Brain microvascular endothelial cell (primary cell): ENCODE measurements at regions not wholly inside any gene's neighbourhood (a gene's known extent, or its start where the extent isn't known, plus 50 kb on each side); places are given as distances from the start of the nearest gene placed in this dataset.
"Not testable (repeated sequence)": the region's sequence is repeated elsewhere in the genome, so short reads cannot be mapped to it uniquely, and the experiment has no call there.

Source experiments
- DNase-seq: peaks from one replicate; pipeline ENCODE4 v3.0.0-alpha.2; 2020
- H3K27ac ChIP-seq: fragments of 250-450 bp; sonication (Bioruptor Pico); 2 replicates; pipeline ENCODE4 v1.5.1; 2020; ENCODE audit warnings: mild to moderate bottlenecking, moderate library complexity
- H3K27me3 ChIP-seq: fragments of 250-450 bp; sonication (Bioruptor Pico); replicated peaks from 2 replicates; pipeline ENCODE4 v1.5.1; 2020; ENCODE audit warnings: mild to moderate bottlenecking
- H3K36me3 ChIP-seq: fragments of 250-450 bp; sonication (Bioruptor Pico); replicated peaks from 2 replicates; pipeline ENCODE4 v1.5.1; 2020; ENCODE audit warnings: mild to moderate bottlenecking
- H3K4me3 ChIP-seq: 2 replicates; pipeline ENCODE4 v1.5.1; 2011; ENCODE audit warnings: low read depth, mild to moderate bottlenecking, control low read depth, low read length, moderate library complexity
- in situ Hi-C: cut with HindIII; loops from 2 replicates; pipeline ENCODE4 v1.10.0; 2017; ENCODE audit warnings: low sequenced_read_pairs, low pct_ligation_motif_present
- TF ChIP-seq, protein P1 (sequence below): IDR thresholded peaks from 2 replicates; pipeline ENCODE4 v1.5.1; 2011; ENCODE audit warnings: low read depth, mild to moderate bottlenecking, moderate library complexity, low read length, control low read depth, inconsistent platforms; ENCODE audit errors: missing control alignments

DNA sequence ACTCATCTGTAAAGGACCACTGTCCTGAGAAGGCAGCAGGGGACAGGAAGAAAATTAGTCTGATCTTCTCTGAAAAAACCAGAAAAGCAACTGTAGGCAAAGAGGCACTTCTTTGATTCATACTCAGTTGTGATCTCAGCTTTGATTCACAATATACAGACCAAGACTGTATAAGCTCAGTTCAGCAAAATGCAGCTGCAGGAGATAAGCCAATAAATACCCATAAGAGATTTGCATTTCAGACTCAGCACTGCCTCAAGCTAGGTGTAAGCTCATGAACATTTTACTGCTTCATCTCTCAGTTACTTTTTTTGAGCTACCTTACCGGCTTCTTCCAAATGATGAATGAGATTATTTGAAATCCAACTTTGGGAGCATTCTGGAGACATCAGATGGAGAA is 64.2 kb upstream of the LYZL1 start:
- DNase-seq = no peak
- no peaks in the 10 kb centered on the region for H3K27me3 ChIP-seq
- H3K36me3 ChIP-seq = no peaks in the 10 kb centered on the region
- H3K4me3 ChIP-seq = no peak overlapping the region
- in situ Hi-C loops = no loop called here
- TF ChIP-seq, protein P1, sequence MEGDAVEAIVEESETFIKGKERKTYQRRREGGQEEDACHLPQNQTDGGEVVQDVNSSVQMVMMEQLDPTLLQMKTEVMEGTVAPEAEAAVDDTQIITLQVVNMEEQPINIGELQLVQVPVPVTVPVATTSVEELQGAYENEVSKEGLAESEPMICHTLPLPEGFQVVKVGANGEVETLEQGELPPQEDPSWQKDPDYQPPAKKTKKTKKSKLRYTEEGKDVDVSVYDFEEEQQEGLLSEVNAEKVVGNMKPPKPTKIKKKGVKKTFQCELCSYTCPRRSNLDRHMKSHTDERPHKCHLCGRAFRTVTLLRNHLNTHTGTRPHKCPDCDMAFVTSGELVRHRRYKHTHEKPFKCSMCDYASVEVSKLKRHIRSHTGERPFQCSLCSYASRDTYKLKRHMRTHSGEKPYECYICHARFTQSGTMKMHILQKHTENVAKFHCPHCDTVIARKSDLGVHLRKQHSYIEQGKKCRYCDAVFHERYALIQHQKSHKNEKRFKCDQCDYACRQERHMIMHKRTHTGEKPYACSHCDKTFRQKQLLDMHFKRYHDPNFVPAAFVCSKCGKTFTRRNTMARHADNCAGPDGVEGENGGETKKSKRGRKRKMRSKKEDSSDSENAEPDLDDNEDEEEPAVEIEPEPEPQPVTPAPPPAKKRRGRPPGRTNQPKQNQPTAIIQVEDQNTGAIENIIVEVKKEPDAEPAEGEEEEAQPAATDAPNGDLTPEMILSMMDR = no peak
- H3K27ac ChIP-seq = no peak overlapping the region

DNA sequence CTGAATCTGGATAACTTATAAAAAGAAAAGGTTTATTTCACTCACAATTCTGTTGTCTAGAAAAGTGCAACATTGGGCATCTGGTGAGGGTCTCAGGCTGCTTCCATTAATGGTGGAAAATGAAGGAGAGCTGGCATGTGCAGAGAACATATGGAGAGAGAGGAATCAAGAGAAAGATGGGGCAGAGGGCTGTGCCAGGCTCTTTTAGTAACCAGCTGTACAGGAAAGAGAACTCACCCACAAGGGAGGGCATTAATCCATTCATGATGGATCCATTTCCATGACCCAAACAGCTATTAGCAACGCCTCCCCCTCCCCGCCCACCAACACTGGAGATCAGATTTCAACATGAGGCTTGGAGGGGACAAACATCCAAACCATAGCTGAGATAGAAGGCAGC is 61.7 kb upstream of the LYZL1 start:
- Histone ChIP-seq H3K4me3 (no peak overlapping the region), H3K36me3 (no peaks in the 10 kb centered on the region), H3K27ac (no peak overlapping the region), H3K27me3 (no peaks in the 10 kb centered on the region)
- in situ Hi-C loops = no loop called here
- TF ChIP-seq, protein P1 = no peak
- no peak for DNase-seq

DNA sequence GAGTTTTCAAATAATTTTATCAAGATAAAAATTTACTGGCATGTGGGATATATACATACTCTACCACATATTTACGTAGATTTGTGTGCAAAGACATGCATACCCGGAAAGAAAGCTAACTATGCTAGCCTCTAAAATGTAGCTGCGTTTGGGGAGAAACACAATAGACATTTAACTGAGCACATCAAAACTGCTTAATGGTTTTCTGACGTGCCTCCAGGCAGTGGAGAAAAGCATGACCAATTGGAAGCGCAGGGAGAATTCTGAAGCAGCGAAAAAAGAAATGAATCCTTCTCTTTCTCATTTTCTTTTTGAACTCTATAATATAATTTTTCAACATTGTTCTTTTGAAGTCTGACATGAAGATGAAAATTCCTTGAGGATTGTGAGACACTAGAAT is 60.3 kb upstream of the LYZL1 start:
- Histone ChIP-seq H3K27ac (no peak overlapping the region), H3K36me3 (no peaks in the 10 kb centered on the region), H3K27me3 (no peaks in the 10 kb centered on the region), H3K4me3 (no peak overlapping the region)
- in situ Hi-C loops = no loop called here
- DNase-seq = no peak
- TF ChIP-seq, protein P1 = no peak

DNA sequence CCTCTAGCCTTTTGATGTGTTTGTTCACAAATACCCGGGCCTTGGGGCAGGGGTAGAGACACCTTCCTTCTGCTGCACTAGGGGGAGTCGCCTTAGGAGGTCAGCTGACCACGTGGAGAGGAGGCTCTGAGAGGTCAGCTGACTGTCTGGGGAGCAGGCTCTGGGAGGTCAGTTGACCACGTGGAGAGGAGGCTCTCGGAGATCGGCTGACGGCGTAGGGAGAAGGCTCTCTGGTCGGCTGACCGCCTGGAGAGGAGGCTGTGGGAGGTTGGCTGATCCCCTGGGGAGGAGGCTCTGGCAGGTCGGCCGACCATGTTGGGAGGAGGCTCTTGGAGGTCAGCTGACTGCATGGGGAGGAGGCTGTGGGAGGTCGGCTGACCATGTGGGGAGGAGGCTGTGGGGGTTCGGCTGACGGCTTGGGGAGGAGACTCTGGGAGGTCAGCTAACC is 59.6 kb upstream of the LYZL1 start:
- no peak for DNase-seq

DNA sequence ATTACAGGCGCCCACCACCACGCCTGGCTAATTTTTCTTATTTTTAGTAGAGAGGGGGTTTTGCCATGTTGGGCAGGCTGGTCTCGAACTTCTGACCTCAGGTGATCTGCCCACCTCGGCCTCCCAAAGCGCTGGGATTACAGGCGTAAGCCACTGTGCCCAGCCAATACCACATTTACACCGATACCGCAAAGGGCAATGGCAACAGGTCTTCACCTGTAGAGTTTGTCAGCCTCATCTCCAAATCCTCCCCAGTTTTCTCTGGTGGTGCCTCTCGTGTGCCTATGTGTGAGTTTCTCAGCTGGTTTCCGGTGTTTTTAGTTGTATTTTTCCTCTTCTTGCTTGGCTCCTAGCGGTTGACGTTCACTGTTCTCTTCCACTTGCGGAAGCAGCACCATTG is 52.0 kb upstream of the LYZL1 start:
- H3K36me3 ChIP-seq, H3K27me3 ChIP-seq, DNase-seq, H3K27ac ChIP-seq, in situ Hi-C loops, H3K4me3 ChIP-seq: not testable (repeated sequence)

More for the DNA sequence above, 59.6 kb upstream of the LYZL1 start:
- Histone ChIP-seq H3K4me3 (no peak overlapping the region), H3K27me3 (no peaks in the 10 kb centered on the region), H3K36me3 (no peaks in the 10 kb centered on the region), H3K27ac (no peak overlapping the region)
- TF ChIP-seq, protein P1 = no peak
- in situ Hi-C loops = no loop called here

DNA sequence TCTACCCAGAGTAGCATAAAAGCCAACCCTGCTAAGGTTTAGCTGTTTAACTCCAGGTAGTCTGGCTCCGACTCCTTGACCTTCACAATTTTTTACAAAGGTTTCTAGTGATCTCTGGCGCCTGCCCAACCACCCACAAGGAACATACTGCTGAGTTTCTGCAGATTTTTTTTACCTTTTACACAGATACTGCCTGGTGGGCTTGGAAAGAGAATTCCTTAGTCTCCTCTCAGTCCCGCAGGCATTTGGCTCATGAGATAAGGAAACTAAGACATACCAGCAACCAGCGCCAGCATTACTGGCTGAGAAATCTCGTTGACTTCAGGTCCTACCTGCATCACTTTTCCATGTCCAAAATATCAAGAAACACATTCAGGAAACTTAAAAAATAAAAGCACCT is 51.1 kb upstream of the LYZL1 start:
- no peak overlapping the region for H3K27ac ChIP-seq
- no peaks in the 10 kb centered on the region for H3K27me3 ChIP-seq
- H3K36me3 ChIP-seq = no peaks in the 10 kb centered on the region
- no peak overlapping the region for H3K4me3 ChIP-seq
- in situ Hi-C loops = no loop called here
- TF ChIP-seq, protein P1 = no peak
- no peak for DNase-seq
